DND-41 (cell line): ENCODE measurements at regions not wholly inside any gene's neighbourhood (a gene's known extent, or its start where the extent isn't known, plus 50 kb on each side); places are given as distances from the start of the nearest gene placed in this dataset.
A peak's percentile ranks its signal among the peaks of the same experiment; 100 is the strongest.

ENCODE experiments used
- ATAC-seq: fragments of 200-7000 bp; cut with Tn5 transposase; 3 replicates; pipeline ENCODE4 v1.9.1; 2021; ENCODE audit warnings: low read depth; ENCODE audit not compliant: insufficient read depth
- DNase-seq: peaks from one replicate; pipeline ENCODE4 v3.0.0-alpha.2; 2020
- H2AFZ ChIP-seq: 2 replicates; pipeline ENCODE4 v1.6.0; 2012; ENCODE audit warnings: low read depth, low read length
- H3K27ac ChIP-seq: 2 replicates; pipeline ENCODE4 v1.5.1; 2012; ENCODE audit warnings: low read length, inconsistent platforms
- H3K27me3 ChIP-seq: fragments of 200-600 bp; sonication (generic); 2 replicates; pipeline ENCODE4 v1.6.0; 2012; ENCODE audit warnings: low read length, mild to moderate bottlenecking, inconsistent platforms; ENCODE audit not compliant: insufficient read depth, poor library complexity
- H3K36me3 ChIP-seq: 2 replicates; pipeline ENCODE4 v1.5.1; 2012; ENCODE audit warnings: low read length, inconsistent platforms; ENCODE audit not compliant: insufficient read depth
- H3K4me1 ChIP-seq: 2 replicates; pipeline ENCODE4 v1.5.1; 2012; ENCODE audit warnings: mild to moderate bottlenecking, low read length; ENCODE audit not compliant: insufficient read depth
- H3K4me2 ChIP-seq: 2 replicates; pipeline ENCODE4 v1.6.0; 2012; ENCODE audit warnings: mild to moderate bottlenecking, moderate library complexity, low read length, inconsistent platforms; ENCODE audit not compliant: insufficient read depth
- H3K4me3 ChIP-seq, 2 experiments: fragments of 200-600 bp in 1 of 2; shearing (Covaris generic) in 1 of 2; 2 replicates each; pipeline ENCODE4 v1.5.1; 2012 to 2016; ENCODE audit warnings: inconsistent platforms in 2 of 2, low read length in 2 of 2, mild to moderate bottlenecking in 2 of 2, low read depth in 1 of 2, moderate library complexity in 1 of 2
- H3K79me2 ChIP-seq: 2 replicates; pipeline ENCODE4 v1.6.0; 2012; ENCODE audit warnings: low read length, inconsistent platforms; ENCODE audit not compliant: insufficient read depth
- H3K9ac ChIP-seq: 2 replicates; pipeline ENCODE4 v1.6.0; 2012; ENCODE audit warnings: low read depth, mild to moderate bottlenecking, inconsistent platforms, low read length, moderate library complexity
- H3K9me3 ChIP-seq: 2 replicates; pipeline ENCODE4 v1.5.1; 2012; ENCODE audit warnings: low read length, moderate library complexity, mild to moderate bottlenecking, inconsistent platforms; ENCODE audit not compliant: insufficient read depth, severe bottlenecking
- H4K20me1 ChIP-seq: 2 replicates; pipeline ENCODE4 v1.6.0; 2012; ENCODE audit warnings: low read length; ENCODE audit not compliant: insufficient read depth
- CTCF ChIP-seq: IDR thresholded peaks from 2 replicates; pipeline ENCODE4 v1.5.1; 2012; ENCODE audit warnings: borderline replicate concordance, low read length, moderate library complexity, mild to moderate bottlenecking; ENCODE audit not compliant: poor library complexity, severe bottlenecking; ENCODE audit errors: extremely low read depth
- EZH2 ChIP-seq: IDR thresholded peaks from 3 replicates; pipeline ENCODE4 v1.6.1; 2012; ENCODE audit warnings: borderline replicate concordance, low read depth, mild to moderate bottlenecking, moderate library complexity, low read length, inconsistent platforms; ENCODE audit not compliant: severe bottlenecking

- TF ChIP-seq EZH2 (no peak), CTCF (peak; percentile 55)
- Histone ChIP-seq H3K9me3 (no peaks in the 10 kb centered on the region), H3K9ac (no peak overlapping the region), H3K79me2 (no peaks in the 10 kb centered on the region), H3K4me2 (no peak overlapping the region), H3K27me3 (no peaks in the 10 kb centered on the region), H3K36me3 (no peaks in the 10 kb centered on the region), H3K27ac (no peak overlapping the region), H4K20me1 (no peaks in the 10 kb centered on the region), H2AFZ (no peak overlapping the region), H3K4me3 (no peak overlapping the region), H3K4me1 (no peaks in the 10 kb centered on the region)
- DNase-seq, result no peak
- peak; percentile 49; the same call in 2 of the 3 replicates for ATAC-seq
These were observed 880.9 kb upstream of the SEMA6A start for GRCh38 chr5:117455236-117456233.

GRCh38 chr5:117454716-117455212 is 880.1 kb upstream of the SEMA6A start:
- H3K9ac ChIP-seq, result no peak overlapping the region
- 0 out of 2 replicates have a peak overlapping the region, but pooled peaks have one; percentile 19 for H2AFZ ChIP-seq

GRCh38 chr5:117436846-117437245 is 862.2 kb upstream of the SEMA6A start:
- Histone ChIP-seq H3K4me2 (no peak overlapping the region), H3K36me3 (no peaks in the 10 kb centered on the region), H3K4me1 (no peaks in the 10 kb centered on the region), H2AFZ (no peak overlapping the region), H3K79me2 (no peaks in the 10 kb centered on the region), H3K4me3 (no peak overlapping the region), H3K27me3 (no peaks in the 10 kb centered on the region), H3K9me3 (no peaks in the 10 kb centered on the region), H4K20me1 (no peaks in the 10 kb centered on the region), H3K27ac (no peak overlapping the region), H3K9ac (no peak overlapping the region)
- TF ChIP-seq EZH2 (no peak), CTCF (no peak)
- DNase-seq (no peak), ATAC-seq (no peak)

More at GRCh38 chr5:117454716-117455212, 880.1 kb upstream of the SEMA6A start:
- Histone ChIP-seq H3K27ac (no peak overlapping the region), H3K9me3 (no peaks in the 10 kb centered on the region), H3K4me2 (no peak overlapping the region), H4K20me1 (no peaks in the 10 kb centered on the region), H3K4me1 (no peaks in the 10 kb centered on the region), H3K36me3 (no peaks in the 10 kb centered on the region), H3K27me3 (no peaks in the 10 kb centered on the region), H3K79me2 (no peaks in the 10 kb centered on the region), H3K4me3 (no peak overlapping the region)
- TF ChIP-seq EZH2, result no peak
- peak; percentile 92 for TF ChIP-seq CTCF
- peak; percentile 74 for ATAC-seq
- DNase-seq, result peak; percentile 49
